ENCODE measurements at regions not wholly inside any gene's neighbourhood (a gene's known extent, or its start where the extent isn't known, plus 50 kb on each side); places are given as distances from the start of the nearest gene placed in this dataset.
A peak's percentile ranks its signal among the peaks of the same experiment; 100 is the strongest.
"Not testable (repeated sequence)": the region's sequence is repeated elsewhere in the genome, so short reads cannot be mapped to it uniquely, and the experiment has no call there.

- Histone ChIP-seq H3K27ac (no peak overlapping the region), H3K4me3 (no peak overlapping the region), H3K4me1 (replicated peaks in 1 of 2) (no peaks in the 10 kb centered on the region)
- peak in 3 of 8 experiments; percentile 31 to 99 (median 98) for ATAC-seq (replicated peaks in 6 of 8)
- WGBS, 10 experiments, result 0 to 100% (median 75%) methylated on average over 1 to 4 of the region's 4 CpGs; no CpG with 5 or more reads in 1 of the 10 experiments
- in situ Hi-C loops (cut with MboI; ENCODE audit: low pct_unique_long_range_greater_than_20kb in 2 of 9, low sequenced_read_pairs in 9 of 9, unreplicated experiment in 9 of 9), result no loop called here
These were observed 117.5 kb upstream of the UNC5B start for GRCh38 chr10:71094712-71095390.

GRCh38 chr10:71099731-71100361, 112.5 kb upstream of the UNC5B start:
- H3K27ac ChIP-seq, result no peak overlapping the region
- no peak overlapping the region for H3K4me3 ChIP-seq
- WGBS, 10 experiments, result 0 to 100% (median 89%) methylated on average over 1 of the region's 1 CpG; no CpG with 5 or more reads in 2 of the 10 experiments
- ATAC-seq (replicated peaks in 6 of 8), result no peak
- H3K4me1 ChIP-seq (replicated peaks in 1 of 2), result no peaks in the 10 kb centered on the region
- in situ Hi-C loops (cut with MboI; ENCODE audit: low pct_unique_long_range_greater_than_20kb in 2 of 9, low sequenced_read_pairs in 9 of 9, unreplicated experiment in 9 of 9), result no loop called here

DNA sequence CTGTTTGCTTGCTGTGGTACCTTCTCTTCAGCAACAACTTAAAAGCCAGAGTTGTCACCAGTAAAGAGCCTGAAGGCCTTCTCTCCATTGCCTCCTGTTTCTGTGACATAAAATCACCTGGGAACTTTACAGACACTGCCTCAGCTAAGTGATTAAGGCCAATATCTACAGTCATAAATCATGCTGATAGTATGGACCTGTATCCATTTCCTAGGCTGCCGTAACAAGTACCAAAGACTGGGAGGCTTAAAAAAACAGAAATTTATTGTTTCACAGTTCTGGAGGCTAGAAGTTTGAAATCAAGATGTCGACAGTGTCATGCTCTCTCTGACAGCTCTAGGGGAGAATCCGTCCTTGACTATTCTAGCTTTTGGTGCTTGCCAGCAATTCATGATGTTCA, 108.4 kb upstream of the UNC5B start:
- no peaks in the 10 kb centered on the region for H3K4me1 ChIP-seq (replicated peaks in 1 of 2)
- in situ Hi-C loops (cut with MboI; ENCODE audit: low pct_unique_long_range_greater_than_20kb in 2 of 9, low sequenced_read_pairs in 9 of 9, unreplicated experiment in 9 of 9), result no loop called here
- 16 to 100% (median 76%) methylated on average over 1 to 3 of the region's 3 CpGs for WGBS, 10 experiments
- peak in 1 of 8 experiments; percentile 29 for ATAC-seq (replicated peaks in 6 of 8)
- no peak overlapping the region for H3K4me3 ChIP-seq
- H3K27ac ChIP-seq, result no peak overlapping the region

- in situ Hi-C loops (cut with MboI; ENCODE audit: low pct_unique_long_range_greater_than_20kb in 2 of 9, low sequenced_read_pairs in 9 of 9, unreplicated experiment in 9 of 9), result not testable (repeated sequence)
These were observed 106.2 kb upstream of the UNC5B start for GRCh38 chr10:71106151-71106550.

GRCh38 chr10:71107117-71107516, 105.3 kb upstream of the UNC5B start:
- 50 to 80% (median 76%) methylated on average over 1 to 2 of the region's 7 CpGs; no CpG with 5 or more reads in 6 of the 10 experiments for WGBS, 10 experiments
- in situ Hi-C loops (cut with MboI; ENCODE audit: low pct_unique_long_range_greater_than_20kb in 2 of 9, low sequenced_read_pairs in 9 of 9, unreplicated experiment in 9 of 9); H3K27ac ChIP-seq; ATAC-seq (replicated peaks in 6 of 8); H3K4me1 ChIP-seq (replicated peaks in 1 of 2); H3K4me3 ChIP-seq: not testable (repeated sequence)

More at GRCh38 chr10:71106151-71106550, 106.2 kb upstream of the UNC5B start:
- WGBS, 10 experiments, result 40 to 100% (median 81%) methylated on average over 1 to 4 of the region's 4 CpGs
- H3K4me3 ChIP-seq; H3K4me1 ChIP-seq (replicated peaks in 1 of 2); H3K27ac ChIP-seq; ATAC-seq (replicated peaks in 6 of 8): not testable (repeated sequence)

DNA sequence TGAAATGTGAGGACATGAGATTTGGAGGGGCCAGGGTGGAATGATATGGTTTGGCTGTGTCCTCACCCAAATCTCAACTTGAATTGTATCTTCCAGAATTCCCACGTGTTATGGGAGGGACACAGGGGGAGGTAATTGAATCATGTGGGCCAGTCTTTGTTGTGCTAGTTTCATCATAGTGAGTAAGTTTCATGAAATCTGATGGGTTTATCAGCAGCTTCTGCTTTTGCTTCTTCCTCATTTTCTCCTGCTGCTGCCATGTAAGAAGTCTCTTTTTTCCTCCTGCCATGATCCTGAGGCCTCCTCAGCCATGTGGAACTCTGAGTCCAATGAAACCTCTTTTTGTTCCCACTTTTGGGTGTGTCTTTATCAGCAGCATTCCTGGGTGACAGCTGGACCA, 104.3 kb upstream of the UNC5B start:
- H3K27ac ChIP-seq; H3K4me1 ChIP-seq (replicated peaks in 1 of 2); ATAC-seq (replicated peaks in 6 of 8); H3K4me3 ChIP-seq; in situ Hi-C loops (cut with MboI; ENCODE audit: low pct_unique_long_range_greater_than_20kb in 2 of 9, low sequenced_read_pairs in 9 of 9, unreplicated experiment in 9 of 9): not testable (repeated sequence)
- 14 to 80% (median 67%) methylated on average over 1 of the region's 1 CpG; no CpG with 5 or more reads in 7 of the 10 experiments for whole genome bisulfite sequencing, 10 experiments

DNA sequence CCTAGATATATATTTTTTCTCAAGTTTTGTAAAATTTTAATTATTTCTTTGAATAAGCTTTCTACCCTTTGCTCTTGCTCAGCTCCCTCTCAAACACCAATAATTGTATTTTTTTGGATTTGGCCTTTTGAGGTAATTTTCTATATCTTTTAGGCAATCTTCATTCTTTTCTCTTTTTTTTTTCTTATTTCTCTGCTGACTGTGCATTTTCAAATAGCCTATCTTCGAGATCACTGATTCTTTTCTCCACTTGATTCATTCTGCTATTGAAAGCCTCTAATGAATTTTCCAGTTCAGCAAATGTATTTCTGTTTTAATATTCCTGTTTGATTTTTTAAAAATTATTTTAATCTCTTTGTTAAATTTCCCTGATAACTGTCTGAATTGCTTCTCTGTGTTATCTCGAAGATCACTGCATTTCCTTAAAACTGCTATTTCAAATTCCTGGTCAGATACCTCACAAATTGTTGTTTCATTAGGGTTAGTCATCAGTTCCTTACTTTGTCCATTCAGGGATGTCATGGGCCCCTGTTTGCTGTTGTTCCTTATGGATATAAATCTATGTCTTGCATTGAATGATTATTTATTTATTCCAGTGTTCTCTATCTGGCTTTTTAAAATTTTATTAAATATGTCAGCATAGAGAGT, 100.1 kb upstream of the UNC5B start:
- H3K4me1 ChIP-seq (replicated peaks in 1 of 2), result no peaks in the 10 kb centered on the region
- in situ Hi-C loops (cut with MboI; ENCODE audit: low pct_unique_long_range_greater_than_20kb in 2 of 9, low sequenced_read_pairs in 9 of 9, unreplicated experiment in 9 of 9), result no loop called here
- H3K4me3 ChIP-seq, result no peak overlapping the region
- ATAC-seq (replicated peaks in 6 of 8), result no peak
- 0 to 77% (median 47%) methylated on average over 2 of the region's 2 CpGs; no CpG with 5 or more reads in 1 of the 10 experiments for WGBS, 10 experiments
- H3K27ac ChIP-seq, result no peak overlapping the region

GRCh38 chr10:71116426-71116825, 95.9 kb upstream of the UNC5B start:
- 0 to 43% (median 0%) methylated on average over 1 of the region's 1 CpG; no CpG with 5 or more reads in 7 of the 10 experiments for WGBS, 10 experiments
- H3K4me3 ChIP-seq, result no peak overlapping the region
- in situ Hi-C loops (cut with MboI; ENCODE audit: low pct_unique_long_range_greater_than_20kb in 2 of 9, low sequenced_read_pairs in 9 of 9, unreplicated experiment in 9 of 9), result no loop called here
- H3K27ac ChIP-seq, result no peak overlapping the region
- ATAC-seq (replicated peaks in 6 of 8), result no peak
- no peaks in the 10 kb centered on the region for H3K4me1 ChIP-seq (replicated peaks in 1 of 2)

GRCh38 chr10:71117589-71117988, 94.8 kb upstream of the UNC5B start:
- WGBS, 10 experiments, result 0 to 80% (median 33%) methylated on average over 1 to 3 of the region's 4 CpGs; no CpG with 5 or more reads in 3 of the 10 experiments
- H3K4me1 ChIP-seq (replicated peaks in 1 of 2); in situ Hi-C loops (cut with MboI; ENCODE audit: low pct_unique_long_range_greater_than_20kb in 2 of 9, low sequenced_read_pairs in 9 of 9, unreplicated experiment in 9 of 9); ATAC-seq (replicated peaks in 6 of 8); H3K27ac ChIP-seq; H3K4me3 ChIP-seq: not testable (repeated sequence)

DNA sequence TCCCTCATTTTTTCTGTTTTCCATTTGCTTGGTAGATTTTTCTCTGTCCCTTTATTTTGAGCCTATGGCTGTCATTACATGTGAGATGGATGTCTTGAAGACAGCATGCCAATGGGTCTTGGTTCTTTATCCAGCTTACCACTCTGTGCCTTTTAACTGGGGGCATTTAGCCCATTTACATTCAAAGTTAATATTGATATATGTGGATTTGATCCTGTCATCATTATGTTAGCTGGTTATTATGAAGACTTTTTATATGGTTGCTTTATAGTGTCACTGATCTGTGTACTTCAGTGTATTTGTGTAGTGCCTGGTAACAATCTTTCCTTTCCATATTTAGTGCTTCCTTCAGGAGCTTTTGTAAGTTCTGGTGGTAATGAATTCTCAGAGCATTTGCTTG, 89.3 kb upstream of the UNC5B start:
- peaks cover 15 to 19% of the 10 kb centered on the region in 2 donors for H3K4me1 ChIP-seq (replicated peaks in 1 of 2)
- no peak overlapping the region for H3K4me3 ChIP-seq
- in situ Hi-C loops (cut with MboI; ENCODE audit: low pct_unique_long_range_greater_than_20kb in 2 of 9, low sequenced_read_pairs in 9 of 9, unreplicated experiment in 9 of 9), result no loop called here
- H3K27ac ChIP-seq, result no peak overlapping the region
- no peak for ATAC-seq (replicated peaks in 6 of 8)

DNA sequence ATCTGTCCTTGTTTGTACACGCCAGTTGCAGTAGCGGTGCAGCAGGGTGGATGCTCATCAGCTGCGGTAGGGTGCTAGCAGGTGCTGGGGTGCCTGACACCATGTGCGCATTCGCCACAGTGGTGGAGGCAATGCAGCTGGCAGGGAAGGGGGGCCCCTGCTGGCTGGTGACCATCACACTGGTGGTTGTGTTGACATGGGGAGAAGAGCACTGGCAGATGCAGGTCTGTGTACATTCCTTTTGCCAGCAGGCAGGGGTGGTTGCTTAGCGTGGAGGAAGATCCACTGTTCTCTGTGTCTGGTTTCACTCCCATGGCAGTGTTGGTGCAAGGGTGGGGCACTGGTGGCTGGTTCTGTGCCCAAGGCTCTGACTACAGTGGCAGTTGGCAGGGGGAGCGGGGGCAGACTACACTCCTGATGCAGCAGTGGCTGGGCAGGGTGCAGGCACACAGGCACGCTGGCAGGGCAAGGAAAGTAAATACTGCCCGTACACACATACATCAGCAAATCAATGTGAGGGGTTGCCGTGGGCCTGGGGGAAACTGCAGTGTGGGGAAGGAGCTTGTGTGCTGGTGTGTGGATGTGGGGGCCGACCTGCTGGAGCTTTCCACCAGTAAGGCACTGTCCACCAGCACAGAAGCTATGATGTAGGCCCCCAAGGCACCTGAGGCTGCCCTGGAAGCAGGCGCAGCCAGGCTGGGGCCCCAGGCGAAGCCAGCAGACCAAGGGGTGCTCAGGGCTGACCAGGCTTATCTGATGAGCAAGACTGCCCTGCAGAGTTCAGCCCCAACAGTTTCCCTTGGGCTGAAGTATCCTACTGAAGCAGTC, 87.2 kb upstream of the UNC5B start:
- Histone ChIP-seq H3K4me1 (replicated peaks in 1 of 2) (peaks cover 24 to 28% of the 10 kb centered on the region in 2 donors), H3K4me3 (no peak overlapping the region), H3K27ac (no peak overlapping the region)
- WGBS, 10 experiments, result 20 to 100% (median 68%) methylated on average over 1 to 6 of the region's 13 CpGs; no CpG with 5 or more reads in 3 of the 10 experiments
- peak in 3 of 8 experiments; percentile 54 to 93 (median 71) for ATAC-seq (replicated peaks in 6 of 8)
- in situ Hi-C loops (cut with MboI; ENCODE audit: low pct_unique_long_range_greater_than_20kb in 2 of 9, low sequenced_read_pairs in 9 of 9, unreplicated experiment in 9 of 9), result no loop called here

DNA sequence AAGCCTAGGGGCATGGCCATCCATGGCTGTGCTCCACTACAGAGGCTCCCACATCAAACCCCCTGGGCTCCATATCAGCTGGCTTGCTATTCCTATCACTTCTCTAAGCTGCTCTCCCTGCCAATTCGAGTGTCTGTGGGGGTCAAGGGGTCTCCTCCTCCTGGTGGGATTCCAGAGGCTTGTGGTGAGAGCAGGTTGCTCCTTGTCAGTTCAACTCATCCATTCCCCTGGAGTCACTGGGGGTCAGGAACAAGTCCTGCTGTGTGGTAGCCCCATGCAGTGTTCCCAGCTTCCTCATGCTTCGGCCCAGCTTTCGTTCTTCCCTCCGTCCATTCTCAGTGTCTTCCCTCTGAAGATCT, 86.6 kb upstream of the UNC5B start:
- Histone ChIP-seq H3K4me1 (replicated peaks in 1 of 2) (peaks cover 27 to 28% of the 10 kb centered on the region in 2 donors), H3K27ac (no peak overlapping the region), H3K4me3 (no peak overlapping the region)
- WGBS, 10 experiments, result 40 to 96% (median 79%) methylated on average over 1 to 3 of the region's 4 CpGs; no CpG with 5 or more reads in 6 of the 10 experiments
- in situ Hi-C loops (cut with MboI; ENCODE audit: low pct_unique_long_range_greater_than_20kb in 2 of 9, low sequenced_read_pairs in 9 of 9, unreplicated experiment in 9 of 9), result no loop called here
- no peak for ATAC-seq (replicated peaks in 6 of 8)

DNA sequence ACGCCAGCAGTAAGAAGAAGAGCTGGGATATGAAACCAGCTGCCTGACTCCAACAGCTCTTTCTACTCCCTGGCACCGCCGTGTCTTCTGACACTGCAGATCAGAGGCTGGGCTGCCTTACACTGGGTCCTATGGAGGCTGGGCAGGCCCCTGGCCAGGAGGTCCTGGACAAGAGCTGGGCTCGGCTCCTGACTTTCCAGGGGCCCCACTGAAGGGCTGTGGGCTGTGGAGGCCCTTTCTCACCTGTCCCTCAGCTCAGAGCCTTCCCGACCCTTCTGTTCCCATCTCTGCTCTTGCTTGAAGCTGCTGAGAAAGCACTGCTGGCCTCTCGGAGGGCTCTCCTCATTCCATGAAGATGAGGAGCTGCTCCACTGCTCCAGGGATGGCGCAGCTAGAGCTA, 85.9 kb upstream of the UNC5B start:
- Histone ChIP-seq H3K4me3 (no peak overlapping the region), H3K4me1 (replicated peaks in 1 of 2) (peaks cover 27 to 28% of the 10 kb centered on the region in 2 donors), H3K27ac (no peak overlapping the region)
- ATAC-seq (replicated peaks in 6 of 8), result no peak
- in situ Hi-C loops (cut with MboI; ENCODE audit: low pct_unique_long_range_greater_than_20kb in 2 of 9, low sequenced_read_pairs in 9 of 9, unreplicated experiment in 9 of 9), result no loop called here
- WGBS, 10 experiments, result 17 to 100% (median 90%) methylated on average over 1 to 3 of the region's 7 CpGs; no CpG with 5 or more reads in 3 of the 10 experiments

Measured in motor neuron (in vitro differentiated cells).